ENCODE measurements at regions not wholly inside any gene's neighbourhood (a gene's known extent, or its start where the extent isn't known, plus 50 kb on each side); places are given as distances from the start of the nearest gene placed in this dataset.

GRCh38 chr1:82752046-82752445 lies 951.3 kb downstream of the ADGRL2 start:
- no peak for DNase-seq (ENCODE audit: low spot score)
- TF ChIP-seq, protein P1, sequence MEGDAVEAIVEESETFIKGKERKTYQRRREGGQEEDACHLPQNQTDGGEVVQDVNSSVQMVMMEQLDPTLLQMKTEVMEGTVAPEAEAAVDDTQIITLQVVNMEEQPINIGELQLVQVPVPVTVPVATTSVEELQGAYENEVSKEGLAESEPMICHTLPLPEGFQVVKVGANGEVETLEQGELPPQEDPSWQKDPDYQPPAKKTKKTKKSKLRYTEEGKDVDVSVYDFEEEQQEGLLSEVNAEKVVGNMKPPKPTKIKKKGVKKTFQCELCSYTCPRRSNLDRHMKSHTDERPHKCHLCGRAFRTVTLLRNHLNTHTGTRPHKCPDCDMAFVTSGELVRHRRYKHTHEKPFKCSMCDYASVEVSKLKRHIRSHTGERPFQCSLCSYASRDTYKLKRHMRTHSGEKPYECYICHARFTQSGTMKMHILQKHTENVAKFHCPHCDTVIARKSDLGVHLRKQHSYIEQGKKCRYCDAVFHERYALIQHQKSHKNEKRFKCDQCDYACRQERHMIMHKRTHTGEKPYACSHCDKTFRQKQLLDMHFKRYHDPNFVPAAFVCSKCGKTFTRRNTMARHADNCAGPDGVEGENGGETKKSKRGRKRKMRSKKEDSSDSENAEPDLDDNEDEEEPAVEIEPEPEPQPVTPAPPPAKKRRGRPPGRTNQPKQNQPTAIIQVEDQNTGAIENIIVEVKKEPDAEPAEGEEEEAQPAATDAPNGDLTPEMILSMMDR (IDR thresholded peaks at IDR 0.05; ENCODE audit: extremely low read depth, insufficient read depth, missing control alignments): no peak
- in situ Hi-C loops (cut with MboI; ENCODE audit: low pct_unique_long_range_greater_than_20kb, low sequenced_read_pairs, unreplicated experiment): no loop called here

DNA sequence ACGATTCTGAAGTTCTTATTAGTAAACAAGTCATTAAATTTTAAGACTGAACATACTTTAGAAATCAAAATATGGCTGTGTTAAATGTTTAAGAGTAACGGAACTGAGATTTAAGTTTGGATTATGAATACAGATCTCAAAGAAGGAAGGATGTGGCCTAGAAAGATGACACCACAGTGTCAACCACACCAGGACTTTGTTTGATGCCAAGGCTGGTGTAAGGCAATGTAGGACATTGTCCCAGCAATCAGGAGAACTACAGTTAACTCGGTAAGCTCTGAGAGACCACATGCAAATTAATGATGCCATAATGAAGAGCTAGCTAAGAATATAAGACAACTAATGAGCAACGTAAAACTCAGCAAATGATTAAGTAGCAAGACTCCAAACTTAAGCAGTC lies 932.9 kb downstream of the ADGRL2 start:
- TF ChIP-seq, protein P1 (IDR thresholded peaks at IDR 0.05; ENCODE audit: extremely low read depth, insufficient read depth, missing control alignments): no peak
- in situ Hi-C loops (cut with MboI; ENCODE audit: low pct_unique_long_range_greater_than_20kb, low sequenced_read_pairs, unreplicated experiment): no loop called here
- no peak for DNase-seq (ENCODE audit: low spot score)

GRCh38 chr1:82731216-82731615 lies 930.5 kb downstream of the ADGRL2 start:
- TF ChIP-seq, protein P1 (IDR thresholded peaks at IDR 0.05; ENCODE audit: extremely low read depth, insufficient read depth, missing control alignments): no peak
- in situ Hi-C loops (cut with MboI; ENCODE audit: low pct_unique_long_range_greater_than_20kb, low sequenced_read_pairs, unreplicated experiment): no loop called here
- no peak for DNase-seq (ENCODE audit: low spot score)

GRCh38 chr1:82728206-82728605 lies 927.5 kb downstream of the ADGRL2 start:
- no peak for DNase-seq (ENCODE audit: low spot score)
- in situ Hi-C loops (cut with MboI; ENCODE audit: low pct_unique_long_range_greater_than_20kb, low sequenced_read_pairs, unreplicated experiment): no loop called here
- TF ChIP-seq, protein P1 (IDR thresholded peaks at IDR 0.05; ENCODE audit: extremely low read depth, insufficient read depth, missing control alignments): no peak

GRCh38 chr1:82724246-82724645 lies 923.5 kb downstream of the ADGRL2 start:
- TF ChIP-seq, protein P1 (IDR thresholded peaks at IDR 0.05; ENCODE audit: extremely low read depth, insufficient read depth, missing control alignments): no peak
- no peak for DNase-seq (ENCODE audit: low spot score)
- in situ Hi-C loops (cut with MboI; ENCODE audit: low pct_unique_long_range_greater_than_20kb, low sequenced_read_pairs, unreplicated experiment): no loop called here

- DNase-seq (ENCODE audit: low spot score): no peak
- TF ChIP-seq, protein P1 (IDR thresholded peaks at IDR 0.05; ENCODE audit: extremely low read depth, insufficient read depth, missing control alignments): no peak
- in situ Hi-C loops (cut with MboI; ENCODE audit: low pct_unique_long_range_greater_than_20kb, low sequenced_read_pairs, unreplicated experiment): no loop called here
These were observed 921.9 kb downstream of the ADGRL2 start for GRCh38 chr1:82722608-82723007.

DNA sequence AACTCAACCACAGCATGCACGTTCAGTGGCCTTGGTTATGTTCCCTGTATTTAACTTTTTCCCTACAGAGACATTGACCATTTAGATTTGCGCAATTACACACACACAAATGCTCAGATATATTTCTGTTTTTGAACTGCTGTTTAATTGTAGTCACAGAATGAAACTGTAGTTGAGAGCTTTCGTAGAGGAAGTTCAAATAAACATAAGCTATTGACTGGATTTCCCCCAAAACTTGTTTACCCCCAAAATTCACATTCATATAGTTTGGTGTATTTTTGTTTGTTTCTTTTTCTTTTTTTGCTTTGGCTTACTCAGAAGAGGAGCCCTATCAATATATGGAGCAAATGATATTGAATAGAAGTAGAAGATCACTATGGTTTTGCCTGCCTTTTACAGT lies 921.0 kb downstream of the ADGRL2 start:
- DNase-seq (ENCODE audit: low spot score): no peak
- in situ Hi-C loops (cut with MboI; ENCODE audit: low pct_unique_long_range_greater_than_20kb, low sequenced_read_pairs, unreplicated experiment): no loop called here
- TF ChIP-seq, protein P1 (IDR thresholded peaks at IDR 0.05; ENCODE audit: extremely low read depth, insufficient read depth, missing control alignments): no peak

Measured in GM13977 (cell line).